ENCODE measurements at regions not wholly inside any gene's neighbourhood (a gene's known extent, or its start where the extent isn't known, plus 50 kb on each side); places are given as distances from the start of the nearest gene placed in this dataset.

- Mint-ChIP-seq H3K27ac (no peak overlapping the region), H3K27me3 (peaks cover 8% of the 10 kb centered on the region), H3K9me3 (no peaks in the 10 kb centered on the region), H3K36me3 (ENCODE audit: low read depth) (no peaks in the 10 kb centered on the region), H3K4me1 (ENCODE audit: low read depth) (no peaks in the 10 kb centered on the region), H3K4me3 (no peak overlapping the region)
- DNase-seq (no peak), ATAC-seq (no peak)
- intact Hi-C loops (cut with micrococcal nuclease) = no loop called here
- no peak for TF ChIP-seq CTCF (IDR thresholded peaks at IDR 0.05)
- CTCF ChIA-PET = no interaction called here
- POLR2A ChIA-PET = no interaction called here
These were observed 127.1 kb upstream of the TCERG1L start for GRCh38 chr10:131438665-131439064.

GRCh38 chr10:131439705-131440104, 128.2 kb upstream of the TCERG1L start:
- no peak for TF ChIP-seq CTCF (IDR thresholded peaks at IDR 0.05)
- intact Hi-C loops (cut with micrococcal nuclease) = no loop called here
- ChIA-PET POLR2A (no interaction called here), CTCF (interaction anchor here (1.2 kb wide), 1 partner anchor 14 kb away, joined by 3 read pairs; no protein-coding TSS in a partner anchor)
- DNase-seq = no peak
- no peak overlapping the region for H3K27ac Mint-ChIP-seq
- H3K4me1 Mint-ChIP-seq (ENCODE audit: low read depth) = no peaks in the 10 kb centered on the region
- no peaks in the 10 kb centered on the region for H3K36me3 Mint-ChIP-seq (ENCODE audit: low read depth)
- no peaks in the 10 kb centered on the region for H3K9me3 Mint-ChIP-seq
- no peak overlapping the region for H3K4me3 Mint-ChIP-seq
- peaks cover 8% of the 10 kb centered on the region for H3K27me3 Mint-ChIP-seq
- no peak for ATAC-seq

- Mint-ChIP-seq H3K27ac (no peak overlapping the region), H3K4me3 (no peak overlapping the region), H3K9me3 (no peaks in the 10 kb centered on the region), H3K4me1 (ENCODE audit: low read depth) (no peaks in the 10 kb centered on the region), H3K36me3 (ENCODE audit: low read depth) (no peaks in the 10 kb centered on the region), H3K27me3 (peaks cover 8% of the 10 kb centered on the region)
- no peak for DNase-seq
- ChIA-PET CTCF (interaction anchor here (1.2 kb wide), 1 partner anchor 13 kb away, joined by 3 read pairs; no protein-coding TSS in a partner anchor), POLR2A (interaction anchor here (0.7 kb wide), 2 partner anchors 10 to 179 kb away, joined by 3 to 4 read pairs; no protein-coding TSS in a partner anchor)
- intact Hi-C loops (cut with micrococcal nuclease) = no loop called here
- TF ChIP-seq CTCF (IDR thresholded peaks at IDR 0.05) = no peak
- no peak for ATAC-seq
These were observed 129.2 kb upstream of the TCERG1L start for GRCh38 chr10:131440405-131441360.

- no peaks in the 10 kb centered on the region for H3K4me1 Mint-ChIP-seq (ENCODE audit: low read depth)
- ChIA-PET CTCF (no interaction called here), POLR2A (no interaction called here)
- ATAC-seq = no peak
- no peak overlapping the region for H3K27ac Mint-ChIP-seq
- intact Hi-C loops (cut with micrococcal nuclease) = no loop called here
- no peaks in the 10 kb centered on the region for H3K9me3 Mint-ChIP-seq
- H3K36me3 Mint-ChIP-seq (ENCODE audit: low read depth) = no peaks in the 10 kb centered on the region
- no peak overlapping the region for H3K4me3 Mint-ChIP-seq
- TF ChIP-seq CTCF (IDR thresholded peaks at IDR 0.05) = no peak
- no peak for DNase-seq
- peaks cover 8% of the 10 kb centered on the region for H3K27me3 Mint-ChIP-seq
These were observed 130.8 kb upstream of the TCERG1L start for GRCh38 chr10:131442271-131442670.

- ATAC-seq = no peak
These were observed 132.8 kb upstream of the TCERG1L start for GRCh38 chr10:131444286-131444685.

More at GRCh38 chr10:131444286-131444685, 132.8 kb upstream of the TCERG1L start:
- Mint-ChIP-seq H3K27ac (no peak overlapping the region), H3K4me3 (no peak overlapping the region), H3K36me3 (ENCODE audit: low read depth) (no peaks in the 10 kb centered on the region), H3K27me3 (peaks cover 8% of the 10 kb centered on the region), H3K4me1 (ENCODE audit: low read depth) (no peaks in the 10 kb centered on the region), H3K9me3 (no peaks in the 10 kb centered on the region)
- TF ChIP-seq CTCF (IDR thresholded peaks at IDR 0.05) = no peak
- POLR2A ChIA-PET = no interaction called here
- intact Hi-C loops (cut with micrococcal nuclease) = no loop called here
- CTCF ChIA-PET = no interaction called here
- no peak for DNase-seq
